GM12872 (cell line): ENCODE measurements at regions not wholly inside any gene's neighbourhood (a gene's known extent, or its start where the extent isn't known, plus 50 kb on each side); places are given as distances from the start of the nearest gene placed in this dataset.
A peak's percentile ranks its signal among the peaks of the same experiment; 100 is the strongest.

Experiments used
- TF ChIP-seq, protein P1 (sequence below): IDR thresholded peaks from 3 replicates; pipeline ENCODE4 v1.5.1; 2011; ENCODE audit warnings: low read depth, mild to moderate bottlenecking, low read length, moderate library complexity; ENCODE audit not compliant: insufficient read depth

GRCh38 chr14:61602003-61602732 is 93.1 kb upstream of the HIF1A start:
- TF ChIP-seq, protein P1, sequence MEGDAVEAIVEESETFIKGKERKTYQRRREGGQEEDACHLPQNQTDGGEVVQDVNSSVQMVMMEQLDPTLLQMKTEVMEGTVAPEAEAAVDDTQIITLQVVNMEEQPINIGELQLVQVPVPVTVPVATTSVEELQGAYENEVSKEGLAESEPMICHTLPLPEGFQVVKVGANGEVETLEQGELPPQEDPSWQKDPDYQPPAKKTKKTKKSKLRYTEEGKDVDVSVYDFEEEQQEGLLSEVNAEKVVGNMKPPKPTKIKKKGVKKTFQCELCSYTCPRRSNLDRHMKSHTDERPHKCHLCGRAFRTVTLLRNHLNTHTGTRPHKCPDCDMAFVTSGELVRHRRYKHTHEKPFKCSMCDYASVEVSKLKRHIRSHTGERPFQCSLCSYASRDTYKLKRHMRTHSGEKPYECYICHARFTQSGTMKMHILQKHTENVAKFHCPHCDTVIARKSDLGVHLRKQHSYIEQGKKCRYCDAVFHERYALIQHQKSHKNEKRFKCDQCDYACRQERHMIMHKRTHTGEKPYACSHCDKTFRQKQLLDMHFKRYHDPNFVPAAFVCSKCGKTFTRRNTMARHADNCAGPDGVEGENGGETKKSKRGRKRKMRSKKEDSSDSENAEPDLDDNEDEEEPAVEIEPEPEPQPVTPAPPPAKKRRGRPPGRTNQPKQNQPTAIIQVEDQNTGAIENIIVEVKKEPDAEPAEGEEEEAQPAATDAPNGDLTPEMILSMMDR, result no peak

- TF ChIP-seq, protein P1, result no peak
Observed at GRCh38 chr14:61602733-61603077, 92.6 kb upstream of the HIF1A start.

- TF ChIP-seq, protein P1, result no peak
Observed at GRCh38 chr14:61603736-61604135, 91.6 kb upstream of the HIF1A start.

- TF ChIP-seq, protein P1, result peak; percentile 43
Observed at GRCh38 chr14:61607570-61608244, 87.6 kb upstream of the HIF1A start.

GRCh38 chr14:61608245-61609165 is 86.8 kb upstream of the HIF1A start:
- TF ChIP-seq, protein P1, result no peak

DNA sequence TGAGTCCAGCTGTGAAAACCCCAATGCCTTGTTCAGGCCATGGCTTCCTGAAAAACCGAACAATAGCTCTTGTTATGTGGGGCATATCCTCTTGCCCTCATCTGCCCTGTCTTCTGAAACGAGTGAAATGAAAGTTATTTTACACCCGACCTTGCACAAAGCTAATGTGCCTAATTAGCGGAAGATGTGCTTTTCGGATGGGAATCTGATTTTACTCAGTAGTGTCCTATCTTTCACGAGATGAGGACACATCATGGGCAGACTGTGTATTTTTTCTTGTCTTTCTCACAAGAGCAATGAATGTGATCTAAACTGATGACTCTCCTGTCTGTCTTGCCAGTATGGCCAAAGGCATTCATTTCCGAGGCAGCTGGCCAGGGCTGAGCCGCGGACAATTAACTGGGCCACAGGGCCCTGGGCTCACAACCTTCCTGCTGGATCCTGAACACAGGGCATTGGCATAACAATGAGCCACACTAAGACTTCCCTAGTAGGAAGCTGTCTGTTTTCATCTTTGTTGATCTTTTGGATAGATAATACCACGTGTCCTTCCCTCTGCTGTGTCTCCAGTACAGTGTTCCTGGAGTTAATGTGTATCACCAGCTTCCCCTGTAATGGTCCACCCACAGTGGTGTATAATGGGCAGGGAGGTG is 86.0 kb upstream of the HIF1A start:
- TF ChIP-seq, protein P1, result no peak
